Uterus (tissue), 3 donors: ENCODE measurements at regions not wholly inside any gene's neighbourhood (a gene's known extent, or its start where the extent isn't known, plus 50 kb on each side); places are given as distances from the start of the nearest gene placed in this dataset.

Experiments used
- DNase-seq, 2 donors: peaks; one replicate each; pipeline ENCODE4 v3.0.0-alpha.2; 2019 to 2020
- H3K27ac ChIP-seq, 2 donors: fragments of 200-600 bp; sonication (generic); 1 replicate in 1 of 2; 2 replicates in 1 of 2; pipeline ENCODE4 v1.5.1; 2016 to 2018
- H3K27me3 ChIP-seq, 2 donors: fragments of 200-600 bp; sonication (generic); one replicate each; pipeline ENCODE4 v1.5.1; 2018 to 2019; ENCODE audit warnings: control low read depth in 1 of 2
- H3K36me3 ChIP-seq, 2 donors: fragments of 200-600 bp; sonication (generic); one replicate each; pipeline ENCODE4 v1.5.1; 2019; ENCODE audit warnings: control low read depth in 1 of 2
- H3K4me1 ChIP-seq, 2 donors: fragments of 200-600 bp; sonication (generic); one replicate each; pipeline ENCODE4 v1.5.1; 2018 to 2019; ENCODE audit warnings: control low read depth in 1 of 2
- H3K4me3 ChIP-seq, 2 donors: fragments of 200-600 bp; sonication (generic); 1 replicate in 1 of 2; 2 replicates in 1 of 2; pipeline ENCODE4 v1.5.1; 2018 to 2019; ENCODE audit warnings: mild to moderate bottlenecking in 1 of 2
- H3K9me3 ChIP-seq, 2 donors: fragments of 200-600 bp; sonication (generic); one replicate each; pipeline ENCODE4 v1.5.1; 2019; ENCODE audit warnings: control low read depth in 1 of 2
- POLR2A ChIP-seq, 2 donors: fragments of 450-650 bp; IDR thresholded peaks; one replicate each; pipeline ENCODE4 v1.6.1; 2016; ENCODE audit warnings: antibody characterized with exemption in 2 of 2, mild to moderate bottlenecking in 1 of 2, moderate library complexity in 1 of 2
- intact Hi-C: fragments of 100-400 bp; cut with DNase I; formaldehyde crosslinking; loops from one replicate; pipeline ENCODE4 v1.15.1; 2023; ENCODE audit warnings: low total_unique reads
- TF ChIP-seq, protein P1 (sequence below), 4 experiments: fragments of 200-600 bp in 2 of 4; fragments of 450-650 bp in 2 of 4; sonication (generic) in 2 of 4; IDR thresholded peaks; one replicate each; pipeline ENCODE4 v1.5.1; 2016 to 2019; ENCODE audit warnings: antibody characterized with exemption in 4 of 4, mild to moderate bottlenecking in 2 of 4, moderate library complexity in 1 of 4
- donor health status: DM: yes; HTN: yes; CAD: no.

DNA sequence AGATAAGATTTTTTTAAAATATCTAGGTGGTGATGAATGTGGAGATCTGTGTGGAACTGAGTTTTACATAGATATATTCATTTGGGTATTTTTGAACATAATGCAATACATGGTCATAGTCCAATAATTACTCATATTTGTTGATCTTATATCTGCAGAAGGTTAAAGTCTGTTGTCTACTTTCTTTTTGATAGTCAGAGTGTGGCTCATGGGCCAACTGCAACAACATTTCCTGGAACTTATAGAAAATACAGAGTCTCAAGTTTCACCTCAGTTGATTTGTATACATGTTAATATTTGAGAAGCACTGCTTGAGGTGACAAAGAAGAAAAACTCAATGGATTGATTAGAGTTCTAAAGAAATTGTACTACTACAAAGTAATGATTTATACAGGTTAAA lies 408.4 kb downstream of the ARAP2 start:
- H3K9me3 ChIP-seq, result no peaks in the 10 kb centered on the region
- intact Hi-C loops, result no loop called here
- no peak for DNase-seq
- no peak overlapping the region for H3K27ac ChIP-seq
- no peak overlapping the region for H3K4me3 ChIP-seq
- no peaks in the 10 kb centered on the region for H3K4me1 ChIP-seq
- no peaks in the 10 kb centered on the region for H3K36me3 ChIP-seq
- no peaks in the 10 kb centered on the region for H3K27me3 ChIP-seq
- no peak for TF ChIP-seq POLR2A (IDR thresholded peaks at IDR 0.05)
- TF ChIP-seq, protein P1, sequence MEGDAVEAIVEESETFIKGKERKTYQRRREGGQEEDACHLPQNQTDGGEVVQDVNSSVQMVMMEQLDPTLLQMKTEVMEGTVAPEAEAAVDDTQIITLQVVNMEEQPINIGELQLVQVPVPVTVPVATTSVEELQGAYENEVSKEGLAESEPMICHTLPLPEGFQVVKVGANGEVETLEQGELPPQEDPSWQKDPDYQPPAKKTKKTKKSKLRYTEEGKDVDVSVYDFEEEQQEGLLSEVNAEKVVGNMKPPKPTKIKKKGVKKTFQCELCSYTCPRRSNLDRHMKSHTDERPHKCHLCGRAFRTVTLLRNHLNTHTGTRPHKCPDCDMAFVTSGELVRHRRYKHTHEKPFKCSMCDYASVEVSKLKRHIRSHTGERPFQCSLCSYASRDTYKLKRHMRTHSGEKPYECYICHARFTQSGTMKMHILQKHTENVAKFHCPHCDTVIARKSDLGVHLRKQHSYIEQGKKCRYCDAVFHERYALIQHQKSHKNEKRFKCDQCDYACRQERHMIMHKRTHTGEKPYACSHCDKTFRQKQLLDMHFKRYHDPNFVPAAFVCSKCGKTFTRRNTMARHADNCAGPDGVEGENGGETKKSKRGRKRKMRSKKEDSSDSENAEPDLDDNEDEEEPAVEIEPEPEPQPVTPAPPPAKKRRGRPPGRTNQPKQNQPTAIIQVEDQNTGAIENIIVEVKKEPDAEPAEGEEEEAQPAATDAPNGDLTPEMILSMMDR (IDR thresholded peaks at IDR 0.05), result no peak

DNA sequence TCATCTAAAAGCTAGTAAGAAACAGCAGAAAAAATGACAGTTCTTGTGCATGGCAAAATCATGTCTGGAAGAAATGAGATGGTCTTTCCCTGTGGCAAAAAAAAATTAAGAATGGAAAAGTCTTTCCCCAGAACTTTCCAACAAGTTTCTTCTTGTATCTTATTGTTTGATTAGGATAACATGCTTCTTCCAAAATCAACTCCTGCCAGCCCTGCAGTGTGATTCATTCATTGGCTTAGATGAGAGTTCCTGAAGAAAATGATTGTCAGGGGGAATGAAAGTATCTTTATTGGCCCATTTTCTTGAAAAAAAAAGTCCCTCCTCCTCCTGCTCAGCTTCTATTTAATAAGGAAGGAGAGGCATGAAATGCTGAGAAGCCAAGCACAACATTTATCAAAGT lies 407.7 kb downstream of the ARAP2 start:
- no peak for DNase-seq
- H3K4me3 ChIP-seq, result no peak overlapping the region
- no peak overlapping the region for H3K27ac ChIP-seq
- no peaks in the 10 kb centered on the region for H3K4me1 ChIP-seq
- no peaks in the 10 kb centered on the region for H3K36me3 ChIP-seq
- no peaks in the 10 kb centered on the region for H3K27me3 ChIP-seq
- TF ChIP-seq, protein P1 (IDR thresholded peaks at IDR 0.05), result no peak
- intact Hi-C loops, result no loop called here
- H3K9me3 ChIP-seq, result no peaks in the 10 kb centered on the region

- intact Hi-C loops, result no loop called here
- no peak for DNase-seq
- Histone ChIP-seq H3K4me1 (no peaks in the 10 kb centered on the region), H3K4me3 (no peak overlapping the region), H3K9me3 (no peaks in the 10 kb centered on the region), H3K27me3 (no peaks in the 10 kb centered on the region), H3K36me3 (no peaks in the 10 kb centered on the region), H3K27ac (no peak overlapping the region)
- TF ChIP-seq, protein P1 (IDR thresholded peaks at IDR 0.05), result no peak
- TF ChIP-seq POLR2A (IDR thresholded peaks at IDR 0.05), result no peak
These were observed 377.3 kb downstream of the ARAP2 start for GRCh38 chr4:35867057-35867456.

DNA sequence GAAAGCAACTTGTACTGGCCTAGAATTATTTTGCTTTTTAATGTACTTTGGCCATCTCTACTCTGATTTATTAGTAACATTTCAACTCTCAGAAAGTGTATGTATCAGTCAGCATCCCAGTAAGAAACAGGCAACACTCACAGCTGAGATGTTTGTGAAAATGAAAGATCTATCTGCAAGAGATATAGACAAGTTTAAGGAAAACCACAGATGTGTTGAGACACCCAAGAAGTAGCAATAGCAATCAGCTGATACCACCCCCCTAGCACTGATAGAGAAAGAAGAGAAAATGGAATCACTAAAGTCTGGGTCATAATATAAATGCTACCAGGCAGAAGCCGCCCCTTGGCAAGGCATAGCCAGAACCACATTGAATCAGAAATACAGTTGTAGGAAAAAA lies 372.0 kb downstream of the ARAP2 start:
- no peaks in the 10 kb centered on the region for H3K27me3 ChIP-seq
- intact Hi-C loops, result no loop called here

GRCh38 chr4:35879479-35879878 lies 364.8 kb downstream of the ARAP2 start:
- no peaks in the 10 kb centered on the region for H3K36me3 ChIP-seq
- TF ChIP-seq POLR2A (IDR thresholded peaks at IDR 0.05), result no peak
- TF ChIP-seq, protein P1 (IDR thresholded peaks at IDR 0.05), result no peak
- intact Hi-C loops, result no loop called here
- no peak for DNase-seq
- H3K4me3 ChIP-seq, result no peak overlapping the region
- no peaks in the 10 kb centered on the region for H3K27me3 ChIP-seq
- no peaks in the 10 kb centered on the region for H3K9me3 ChIP-seq
- H3K4me1 ChIP-seq, result no peaks in the 10 kb centered on the region
- H3K27ac ChIP-seq, result no peak overlapping the region

More for the DNA sequence above, 372.0 kb downstream of the ARAP2 start:
- H3K4me3 ChIP-seq, result no peak overlapping the region
- no peak for DNase-seq
- H3K9me3 ChIP-seq, result no peaks in the 10 kb centered on the region
- H3K4me1 ChIP-seq, result no peaks in the 10 kb centered on the region
- H3K36me3 ChIP-seq, result no peaks in the 10 kb centered on the region
- TF ChIP-seq, protein P1 (IDR thresholded peaks at IDR 0.05), result no peak
- TF ChIP-seq POLR2A (IDR thresholded peaks at IDR 0.05), result no peak
- H3K27ac ChIP-seq, result no peak overlapping the region
